ENCODE measurements at regions not wholly inside any gene's neighbourhood (a gene's known extent, or its start where the extent isn't known, plus 50 kb on each side); places are given as distances from the start of the nearest gene placed in this dataset.

- TF ChIP-seq TCF4 (CRISPR knock-in tag; IDR thresholded peaks at IDR 0.05; ENCODE audit: borderline replicate concordance) (no peak; the same call in 1 of the 2 replicates), GLIS3 (CRISPR knock-in tag; IDR thresholded peaks at IDR 0.05) (no peak), OSR1 (CRISPR knock-in tag; IDR thresholded peaks at IDR 0.05) (no peak), PATZ1 (CRISPR knock-in tag; IDR thresholded peaks at IDR 0.05; ENCODE audit: borderline replicate concordance) (no peak)
Measured at GRCh38 chr12:71010143-71010479, 89.6 kb upstream of the PTPRR start.
